PC-9 (cell line): ENCODE measurements at regions not wholly inside any gene's neighbourhood (a gene's known extent, or its start where the extent isn't known, plus 50 kb on each side); places are given as distances from the start of the nearest gene placed in this dataset.

Experiments used
- EZH2 ChIP-seq: fragments of 200-600 bp; sonication (generic); IDR thresholded peaks from 2 replicates; pipeline ENCODE4 v1.8.0; 2017; ENCODE audit warnings: antibody characterized with exemption, low read depth
- TF ChIP-seq, protein P1 (sequence below): fragments of 200-600 bp; sonication (generic); conservative IDR thresholded peaks from 2 replicates; pipeline ENCODE4 v1.6.1; 2017; ENCODE audit warnings: mixed run types, antibody characterized with exemption, mild to moderate bottlenecking, moderate library complexity

DNA sequence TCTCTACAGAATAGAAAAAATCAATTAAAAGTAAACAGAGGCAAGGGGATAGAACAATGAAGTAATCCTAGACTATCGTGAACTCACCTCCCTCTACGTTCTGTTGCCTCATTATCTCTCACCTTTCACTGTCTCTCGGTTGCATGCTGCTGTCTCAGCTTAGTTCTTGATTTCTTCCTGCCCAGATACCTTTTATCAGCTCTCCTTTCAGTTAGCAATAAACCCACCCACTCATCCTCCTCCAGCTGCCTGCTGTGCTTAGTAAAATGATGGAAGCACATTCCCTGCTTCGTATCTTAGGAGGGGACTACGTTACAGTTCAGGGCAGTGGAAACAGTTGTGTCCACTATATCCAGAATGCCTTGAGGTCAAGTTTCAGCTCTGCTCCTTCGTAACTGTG, 1709.5 kb upstream of the AGA start:
- TF ChIP-seq, protein P1, sequence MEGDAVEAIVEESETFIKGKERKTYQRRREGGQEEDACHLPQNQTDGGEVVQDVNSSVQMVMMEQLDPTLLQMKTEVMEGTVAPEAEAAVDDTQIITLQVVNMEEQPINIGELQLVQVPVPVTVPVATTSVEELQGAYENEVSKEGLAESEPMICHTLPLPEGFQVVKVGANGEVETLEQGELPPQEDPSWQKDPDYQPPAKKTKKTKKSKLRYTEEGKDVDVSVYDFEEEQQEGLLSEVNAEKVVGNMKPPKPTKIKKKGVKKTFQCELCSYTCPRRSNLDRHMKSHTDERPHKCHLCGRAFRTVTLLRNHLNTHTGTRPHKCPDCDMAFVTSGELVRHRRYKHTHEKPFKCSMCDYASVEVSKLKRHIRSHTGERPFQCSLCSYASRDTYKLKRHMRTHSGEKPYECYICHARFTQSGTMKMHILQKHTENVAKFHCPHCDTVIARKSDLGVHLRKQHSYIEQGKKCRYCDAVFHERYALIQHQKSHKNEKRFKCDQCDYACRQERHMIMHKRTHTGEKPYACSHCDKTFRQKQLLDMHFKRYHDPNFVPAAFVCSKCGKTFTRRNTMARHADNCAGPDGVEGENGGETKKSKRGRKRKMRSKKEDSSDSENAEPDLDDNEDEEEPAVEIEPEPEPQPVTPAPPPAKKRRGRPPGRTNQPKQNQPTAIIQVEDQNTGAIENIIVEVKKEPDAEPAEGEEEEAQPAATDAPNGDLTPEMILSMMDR = no peak
- no peak for TF ChIP-seq EZH2
